GM19025 (cell line): ENCODE measurements at regions not wholly inside any gene's neighbourhood (a gene's known extent, or its start where the extent isn't known, plus 50 kb on each side); places are given as distances from the start of the nearest gene placed in this dataset.
"Not testable (repeated sequence)": the region's sequence is repeated elsewhere in the genome, so short reads cannot be mapped to it uniquely, and the experiment has no call there.

ENCODE experiments used
- ATAC-seq: cut with Tn5 transposase; IDR thresholded peaks from one replicate; pipeline ENCODE4 v1.9.1; 2021; ENCODE audit warnings: mild to moderate bottlenecking, low read depth, moderate library complexity; ENCODE audit not compliant: unreplicated experiment

DNA sequence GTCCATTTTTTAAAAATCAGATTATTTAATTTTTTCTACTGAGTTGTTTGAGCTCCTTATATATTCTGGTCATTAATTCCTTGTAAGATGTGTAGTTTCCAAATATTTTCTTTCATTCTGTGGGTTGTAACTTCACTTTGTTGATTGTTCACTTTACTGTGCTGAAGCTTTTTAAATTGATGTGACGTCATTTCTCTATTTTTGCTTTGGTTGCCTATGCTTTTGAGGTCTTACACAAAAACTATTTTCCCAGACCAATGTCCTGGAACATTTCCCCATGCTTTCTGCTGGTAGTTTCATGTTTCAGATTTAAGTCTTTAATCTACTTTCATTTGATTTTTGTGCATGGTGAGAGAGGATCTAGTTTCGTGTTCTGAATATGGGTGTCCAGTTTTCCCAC lies 753.6 kb downstream of the TRIML1 start:
- no peak for ATAC-seq

DNA sequence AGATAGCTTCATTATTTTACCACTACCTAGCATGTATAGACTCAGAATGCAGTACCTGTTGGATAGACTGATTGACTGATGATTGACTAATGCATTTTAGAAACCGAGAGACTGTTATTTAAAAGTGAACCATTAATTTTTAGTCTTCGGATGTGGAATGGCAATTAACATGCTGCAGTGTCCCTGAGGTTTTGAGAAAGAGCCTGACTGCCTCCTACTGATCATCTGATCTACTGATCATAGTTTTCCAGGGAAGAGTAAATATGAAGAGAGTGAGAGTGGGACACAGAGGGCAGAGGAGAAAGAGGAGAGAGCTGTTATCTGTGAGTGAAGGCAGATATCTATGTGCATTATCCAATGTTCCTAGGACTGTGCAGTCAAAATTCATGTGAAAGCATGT lies 764.7 kb downstream of the TRIML1 start:
- ATAC-seq = no peak

- no peak for ATAC-seq
Observed at GRCh38 chr4:188904617-188905016, 765.4 kb downstream of the TRIML1 start.

GRCh38 chr4:188905248-188905647 lies 766.0 kb downstream of the TRIML1 start:
- ATAC-seq = no peak

DNA sequence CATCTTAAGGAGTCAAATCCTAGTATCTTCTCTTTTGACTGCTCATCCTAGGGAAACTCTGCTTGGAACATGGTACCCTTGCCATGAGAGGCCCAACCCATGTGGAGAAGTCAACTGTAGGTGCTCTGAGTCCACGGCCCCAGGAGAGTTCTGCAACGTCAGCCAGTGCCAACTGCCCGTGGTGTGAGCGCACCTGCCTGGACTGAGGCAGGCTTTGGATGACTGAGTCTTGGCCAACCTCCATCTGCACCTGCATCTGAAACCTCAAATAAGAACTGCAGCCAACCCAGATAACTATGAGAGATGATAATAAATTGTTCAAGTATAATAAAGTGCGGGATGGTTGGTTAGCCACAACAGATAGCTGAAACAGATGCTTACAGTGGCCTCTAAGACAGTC lies 772.0 kb downstream of the TRIML1 start:
- no peak for ATAC-seq

DNA sequence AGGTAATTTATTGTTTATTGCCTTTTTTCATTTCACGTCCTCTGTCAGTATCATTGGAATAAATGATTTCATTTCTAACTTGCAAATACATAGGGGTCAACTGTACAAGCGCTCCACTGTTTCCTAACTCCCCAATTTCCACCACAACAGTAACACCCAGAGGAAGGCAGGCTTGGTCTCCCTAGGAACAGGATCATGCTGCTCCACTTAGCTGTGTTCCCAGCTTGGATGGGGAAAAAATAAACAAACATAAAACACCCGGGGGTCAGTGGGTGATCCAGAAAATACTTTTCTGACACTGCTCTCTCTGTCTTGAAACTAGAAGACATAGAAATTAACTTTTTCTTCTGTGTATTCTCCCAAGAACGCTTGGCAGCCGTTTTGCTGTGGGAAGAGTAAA lies 772.5 kb downstream of the TRIML1 start:
- no peak for ATAC-seq

DNA sequence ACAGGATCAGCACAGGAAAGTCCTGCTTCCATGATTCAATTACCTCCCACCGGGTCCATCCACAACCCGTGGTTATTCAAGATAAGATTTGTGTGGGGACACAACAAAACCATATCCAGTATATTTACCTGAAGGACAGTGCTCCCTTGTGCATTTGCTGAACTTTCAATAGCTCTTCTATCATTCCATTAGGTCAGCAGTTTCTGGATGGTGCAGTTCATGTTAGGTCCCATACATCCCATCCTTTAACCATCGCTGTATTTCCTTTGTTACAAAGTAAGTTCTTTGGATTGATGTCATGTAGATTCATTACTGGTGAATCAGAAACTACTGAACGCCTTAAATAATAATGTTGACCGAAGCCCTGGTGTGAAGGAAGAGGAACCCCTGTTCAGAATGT lies 775.9 kb downstream of the TRIML1 start:
- ATAC-seq = no peak

DNA sequence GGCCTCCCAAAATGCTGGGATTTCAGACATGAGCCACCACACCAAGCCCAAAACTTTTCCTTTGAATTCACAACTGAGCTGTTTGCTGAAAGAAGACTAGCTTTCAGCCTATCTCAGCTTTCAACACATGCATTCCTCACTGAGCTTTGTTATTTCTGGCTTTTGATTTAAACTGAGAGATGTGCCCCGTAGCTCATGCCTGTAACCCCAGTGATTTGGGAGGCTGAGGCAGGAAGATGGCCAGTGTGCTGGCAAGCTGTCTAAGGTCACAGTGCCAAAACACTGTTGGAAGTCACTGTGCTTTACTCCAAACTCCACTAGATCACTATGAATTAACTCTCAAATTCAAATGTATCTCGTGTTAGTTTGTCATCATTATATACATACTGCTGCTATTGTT lies 779.5 kb downstream of the TRIML1 start:
- no peak for ATAC-seq

DNA sequence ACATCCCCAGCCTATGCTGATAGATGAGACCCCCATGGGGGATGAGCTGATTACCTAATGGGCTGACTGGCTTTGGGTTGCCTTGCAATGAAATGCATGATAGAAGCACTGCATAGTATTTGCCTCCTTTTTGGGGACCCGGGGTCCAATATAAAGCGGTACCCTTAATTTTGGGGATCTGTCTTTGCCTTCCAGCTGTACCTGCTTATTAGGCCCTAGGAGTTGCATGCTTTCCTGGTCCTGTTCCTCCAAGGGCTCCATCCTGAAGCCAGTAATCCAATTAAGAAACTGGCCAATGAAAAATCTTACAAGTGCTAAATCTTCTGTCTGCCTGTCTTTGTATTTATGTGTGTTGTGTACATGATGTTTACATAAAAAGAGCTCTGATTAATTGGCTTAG lies 791.6 kb downstream of the TRIML1 start:
- ATAC-seq = no peak

DNA sequence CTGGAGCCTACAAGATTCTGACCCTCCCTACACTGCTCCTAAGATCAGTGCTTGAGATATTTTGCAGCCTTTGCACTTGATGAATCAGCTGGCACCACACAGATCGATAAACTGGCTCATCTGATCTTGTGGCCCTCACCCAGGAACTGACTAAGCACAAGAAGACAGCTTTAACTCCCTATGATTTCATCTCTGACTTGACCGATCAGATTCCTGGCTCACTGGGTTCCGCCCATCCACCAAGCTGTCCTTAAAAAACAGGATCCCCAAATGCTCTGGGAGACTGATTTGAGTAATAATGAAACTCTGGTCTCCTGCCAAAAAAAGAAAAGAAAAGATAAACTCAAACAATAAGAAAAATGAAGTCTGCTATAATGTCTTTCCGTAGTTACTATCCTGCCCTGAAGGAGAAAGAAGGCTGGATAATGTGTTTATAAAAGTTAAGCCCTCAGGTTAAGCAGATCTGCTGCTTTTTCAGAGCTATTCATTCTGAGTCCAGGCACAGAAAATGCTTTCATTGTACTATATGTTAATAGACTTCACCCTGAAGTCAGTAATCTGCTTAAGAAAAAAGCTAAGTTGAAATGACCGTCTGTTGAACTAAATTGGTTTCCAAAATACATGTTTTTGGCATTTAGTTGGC lies 795.2 kb downstream of the TRIML1 start:
- ATAC-seq = no peak

DNA sequence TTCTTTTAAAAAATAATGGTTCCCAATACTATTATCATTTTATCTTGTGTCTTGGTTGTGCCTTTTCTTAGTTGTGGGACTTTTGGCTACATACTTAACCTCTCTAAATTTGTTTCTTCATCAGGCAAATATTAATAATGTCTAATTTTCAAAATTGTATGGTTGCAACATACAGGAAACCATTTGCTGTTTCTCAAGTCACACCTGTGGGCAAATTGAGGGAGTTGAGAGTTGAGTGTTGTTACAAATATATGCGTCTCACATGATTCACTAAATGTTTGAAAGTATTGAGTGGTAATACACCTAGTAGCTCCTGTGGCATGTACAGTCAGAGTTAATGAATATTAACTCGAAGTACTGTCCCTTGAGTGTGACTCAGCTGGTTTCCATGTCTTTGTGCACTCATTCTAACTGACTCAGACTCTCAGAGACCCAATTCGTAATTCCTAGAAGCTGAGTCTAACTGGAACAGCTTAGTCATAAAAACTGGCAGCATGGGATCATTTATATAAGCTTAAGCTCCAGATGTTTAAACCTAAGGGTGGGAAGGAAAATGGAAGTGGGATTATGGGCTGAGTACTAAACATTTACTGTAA lies 802.4 kb downstream of the TRIML1 start:
- no peak for ATAC-seq

GRCh38 chr4:188942606-188943005 lies 803.4 kb downstream of the TRIML1 start:
- no peak for ATAC-seq

GRCh38 chr4:188949596-188949995 lies 810.4 kb downstream of the TRIML1 start:
- ATAC-seq = no peak

- no peak for ATAC-seq
Observed at GRCh38 chr4:188955066-188955465, 815.8 kb downstream of the TRIML1 start.

GRCh38 chr4:188956566-188956965 lies 817.3 kb downstream of the TRIML1 start:
- ATAC-seq = no peak

DNA sequence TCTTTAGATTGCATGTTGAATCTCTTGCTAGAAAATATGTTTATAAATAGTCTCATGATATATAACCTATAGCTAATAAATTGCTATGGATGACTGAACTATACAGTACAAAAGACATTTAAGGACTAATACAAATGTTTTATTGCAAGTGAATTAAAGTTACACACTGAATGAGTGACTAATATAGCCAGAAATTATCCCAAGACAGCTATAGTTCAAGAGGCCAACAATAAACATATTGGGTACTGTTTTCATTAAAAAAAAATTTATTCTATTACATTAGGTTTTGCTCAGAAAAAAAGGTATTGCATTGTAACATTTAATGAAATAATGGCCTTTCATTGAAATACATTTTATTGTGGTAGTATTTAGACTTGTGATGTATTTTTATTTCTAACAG lies 819.1 kb downstream of the TRIML1 start:
- ATAC-seq = no peak

GRCh38 chr4:188959424-188959823 lies 820.2 kb downstream of the TRIML1 start:
- ATAC-seq = no peak

GRCh38 chr4:188960411-188961093 lies 821.3 kb downstream of the TRIML1 start:
- ATAC-seq = no peak

DNA sequence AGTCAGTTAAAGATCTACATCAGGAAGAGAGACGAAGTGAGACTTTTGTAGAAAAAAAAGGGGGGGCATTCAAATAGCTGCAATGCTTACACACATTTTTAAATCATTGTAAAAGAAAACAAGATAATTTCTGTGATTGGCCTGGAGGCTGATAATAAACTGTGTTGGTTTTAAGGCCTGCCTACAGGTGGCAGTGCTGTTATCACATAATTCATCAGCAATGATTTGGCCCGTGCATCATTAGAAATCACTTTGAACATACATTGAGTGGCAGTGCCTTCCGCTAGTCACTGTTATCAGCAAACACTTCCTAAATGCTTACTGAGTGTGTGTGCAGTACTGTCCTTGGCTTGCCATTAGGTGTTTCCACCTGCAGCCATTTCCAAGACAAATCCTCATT lies 831.9 kb downstream of the TRIML1 start:
- no peak for ATAC-seq

DNA sequence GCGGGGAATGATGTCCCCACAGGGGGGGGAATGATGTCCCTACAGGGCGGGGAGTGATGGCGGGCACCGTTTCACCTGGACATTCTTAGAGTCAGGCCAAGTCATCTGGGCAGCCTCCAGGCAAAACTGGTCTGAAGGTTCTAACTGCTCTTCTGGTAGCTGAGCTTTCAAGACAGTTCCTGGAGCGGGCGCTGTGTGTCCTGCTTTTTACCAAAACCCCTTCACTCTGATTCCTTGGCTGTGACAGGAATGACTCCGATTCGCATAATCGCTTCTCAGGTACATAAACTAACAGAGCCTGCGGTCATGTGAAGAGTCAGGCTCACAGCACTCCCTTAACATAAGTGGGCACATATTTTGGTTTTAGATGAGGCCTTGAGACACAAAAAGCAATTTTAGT lies 836.0 kb downstream of the TRIML1 start:
- no peak for ATAC-seq

DNA sequence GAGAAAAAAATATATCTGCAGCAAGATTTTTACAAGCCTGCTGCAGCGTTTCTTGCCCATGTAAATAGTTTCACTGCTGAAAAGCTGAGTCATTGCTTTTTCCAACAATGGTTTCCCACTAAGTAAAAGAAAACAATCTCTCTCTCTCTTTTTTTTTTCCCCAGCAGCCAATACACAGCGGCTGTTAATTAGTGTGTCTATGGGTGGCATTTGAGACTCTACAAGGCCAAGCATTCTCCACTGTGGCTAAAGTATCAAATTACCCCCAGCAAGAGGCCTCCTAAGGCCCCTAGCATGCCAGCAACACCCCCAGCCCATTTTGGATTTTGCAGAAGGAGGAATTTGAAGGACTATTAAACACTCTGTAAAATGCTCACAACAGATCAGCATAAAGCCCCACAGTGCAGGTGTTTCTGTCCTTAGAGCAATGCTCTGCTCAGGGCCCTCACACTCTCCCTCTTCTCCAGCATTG lies 837.4 kb downstream of the TRIML1 start:
- ATAC-seq = no peak

DNA sequence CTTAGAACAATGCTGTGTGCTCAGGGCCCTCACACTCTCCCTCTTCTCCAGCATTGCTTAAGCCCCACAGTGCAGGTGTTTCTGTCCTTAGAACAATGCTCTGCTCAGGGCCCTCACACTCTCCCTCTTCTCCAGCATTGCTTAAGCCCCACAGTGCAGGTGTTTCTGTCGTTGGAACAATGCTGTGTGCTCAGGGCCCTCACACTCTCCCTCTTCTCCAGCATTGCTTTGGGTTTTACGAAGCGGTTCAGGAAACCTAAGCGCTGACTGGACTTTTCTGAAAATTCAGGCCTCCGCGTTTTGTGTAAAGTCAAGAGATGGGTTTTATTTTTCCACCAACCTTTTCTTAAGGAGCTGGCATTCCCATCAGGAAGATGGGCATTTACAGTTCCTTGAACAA lies 838.0 kb downstream of the TRIML1 start:
- ATAC-seq = not testable (repeated sequence)
